ENCODE measurements at regions not wholly inside any gene's neighbourhood (a gene's known extent, or its start where the extent isn't known, plus 50 kb on each side); places are given as distances from the start of the nearest gene placed in this dataset.

GRCh38 chr5:67303356-67303755 lies 106.8 kb upstream of the CD180 start:
- DNase-seq (ENCODE audit: low read depth, low spot score): no peak

DNA sequence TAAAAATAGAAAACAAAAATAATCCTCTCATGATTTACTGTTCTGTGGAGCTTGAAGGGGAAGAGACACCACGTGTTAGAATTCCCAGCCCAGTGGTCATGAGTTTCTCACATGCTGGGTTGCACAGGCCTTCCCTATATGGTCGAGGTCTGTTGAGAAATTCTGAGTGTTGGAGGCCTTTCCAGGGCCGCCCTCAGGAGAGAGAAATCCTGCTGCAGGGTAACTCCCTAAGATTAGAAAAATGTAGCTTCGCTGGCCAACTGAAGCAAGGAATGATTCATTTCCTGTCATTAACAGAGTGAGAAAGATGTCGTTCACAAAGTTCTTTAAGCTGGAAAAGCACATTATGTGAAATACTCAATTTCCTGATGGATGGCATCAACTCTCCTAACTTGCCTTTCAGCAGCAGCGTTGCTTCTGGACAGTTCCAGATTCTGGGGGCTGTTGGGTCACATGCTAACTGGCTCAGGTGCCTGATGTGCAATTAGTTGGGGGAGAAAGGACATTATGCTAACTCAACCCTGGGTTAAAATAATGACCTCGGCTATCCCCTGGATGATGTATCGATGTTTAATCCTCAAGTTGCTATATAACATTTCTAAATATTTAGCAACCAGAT lies 104.8 kb upstream of the CD180 start:
- DNase-seq (ENCODE audit: low read depth, low spot score): peak; percentile 77

DNA sequence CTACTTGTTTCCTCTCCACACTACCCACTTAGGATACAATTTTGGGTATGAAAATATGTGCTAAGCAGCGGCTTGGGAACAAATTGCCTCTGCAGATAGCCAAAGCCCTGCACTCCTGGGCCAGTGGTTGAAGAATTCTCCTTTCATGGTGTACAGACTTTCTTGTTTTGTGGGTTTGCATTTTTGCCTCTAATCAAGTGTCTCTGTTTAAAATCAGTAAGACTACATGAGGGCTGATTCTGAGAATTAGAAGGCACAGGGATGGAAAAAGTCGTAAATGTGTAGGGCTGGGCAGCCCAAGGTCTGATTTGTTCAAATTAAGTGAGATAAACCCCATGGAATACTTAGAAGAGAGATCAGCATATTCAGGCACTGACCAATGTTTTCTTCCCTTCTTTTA lies 103.7 kb upstream of the CD180 start:
- no peak for DNase-seq (ENCODE audit: low read depth, low spot score)

- DNase-seq (ENCODE audit: low read depth, low spot score): peak; percentile 65
Observed at GRCh38 chr5:67299231-67299735, 102.7 kb upstream of the CD180 start.

DNA sequence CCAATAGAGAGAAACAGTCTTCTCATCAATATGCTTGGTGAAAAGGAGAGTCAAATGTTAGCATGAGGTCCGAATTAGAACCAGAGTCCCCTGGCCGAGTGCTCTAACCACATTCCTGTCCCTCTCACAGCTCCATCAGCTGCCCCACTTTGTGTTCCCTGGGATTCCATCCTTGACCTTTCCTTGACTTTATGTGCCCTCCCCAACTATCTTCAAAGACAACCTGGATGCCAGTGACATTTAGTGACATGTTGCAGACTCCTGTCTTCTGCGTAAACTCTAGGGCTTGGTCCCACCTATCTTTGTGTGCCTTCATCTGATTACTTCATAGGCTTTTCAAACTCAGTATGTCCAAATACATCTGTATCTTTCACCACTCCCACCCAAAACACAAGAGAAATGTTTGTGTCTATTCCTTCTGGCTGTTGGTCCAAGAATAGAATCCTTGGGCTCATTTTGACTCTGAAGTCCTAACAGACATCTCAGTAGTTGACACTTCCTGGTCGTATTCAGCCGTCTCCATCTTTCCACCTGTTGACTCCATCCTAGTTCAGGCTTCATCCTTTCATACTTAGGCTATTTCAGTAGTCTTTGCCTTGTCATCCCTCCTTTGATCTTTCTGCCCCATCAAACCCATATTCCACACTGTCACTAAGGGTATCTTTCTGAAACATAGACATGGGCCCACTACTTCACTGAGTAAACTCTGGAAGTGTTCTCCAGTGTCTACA lies 101.4 kb upstream of the CD180 start:
- DNase-seq (ENCODE audit: low read depth, low spot score): no peak

DNA sequence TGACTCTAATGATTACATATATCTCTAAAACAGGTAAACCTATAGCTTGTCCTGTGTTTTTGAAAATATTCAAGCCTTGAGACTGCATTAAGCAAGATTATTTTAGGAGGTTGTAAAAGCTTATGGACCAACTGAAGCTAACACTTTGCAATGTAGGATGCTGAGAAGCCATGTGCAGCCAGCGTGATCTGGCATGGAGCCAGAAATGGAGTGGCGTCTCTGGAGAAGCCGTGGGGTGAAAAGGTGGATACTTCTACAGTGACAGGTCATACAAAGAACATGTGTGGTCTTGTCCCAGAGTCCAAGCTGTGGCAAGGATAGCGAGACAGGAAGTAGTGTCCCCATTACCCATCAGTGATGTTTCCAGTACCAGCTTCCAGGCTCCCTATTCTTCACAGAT lies 100.8 kb upstream of the CD180 start:
- no peak for DNase-seq (ENCODE audit: low read depth, low spot score)

GRCh38 chr5:67294266-67294938 lies 97.8 kb upstream of the CD180 start:
- no peak for DNase-seq (ENCODE audit: low read depth, low spot score)

- no peak for DNase-seq (ENCODE audit: low read depth, low spot score)
Observed at GRCh38 chr5:67293226-67293625, 96.6 kb upstream of the CD180 start.

DNA sequence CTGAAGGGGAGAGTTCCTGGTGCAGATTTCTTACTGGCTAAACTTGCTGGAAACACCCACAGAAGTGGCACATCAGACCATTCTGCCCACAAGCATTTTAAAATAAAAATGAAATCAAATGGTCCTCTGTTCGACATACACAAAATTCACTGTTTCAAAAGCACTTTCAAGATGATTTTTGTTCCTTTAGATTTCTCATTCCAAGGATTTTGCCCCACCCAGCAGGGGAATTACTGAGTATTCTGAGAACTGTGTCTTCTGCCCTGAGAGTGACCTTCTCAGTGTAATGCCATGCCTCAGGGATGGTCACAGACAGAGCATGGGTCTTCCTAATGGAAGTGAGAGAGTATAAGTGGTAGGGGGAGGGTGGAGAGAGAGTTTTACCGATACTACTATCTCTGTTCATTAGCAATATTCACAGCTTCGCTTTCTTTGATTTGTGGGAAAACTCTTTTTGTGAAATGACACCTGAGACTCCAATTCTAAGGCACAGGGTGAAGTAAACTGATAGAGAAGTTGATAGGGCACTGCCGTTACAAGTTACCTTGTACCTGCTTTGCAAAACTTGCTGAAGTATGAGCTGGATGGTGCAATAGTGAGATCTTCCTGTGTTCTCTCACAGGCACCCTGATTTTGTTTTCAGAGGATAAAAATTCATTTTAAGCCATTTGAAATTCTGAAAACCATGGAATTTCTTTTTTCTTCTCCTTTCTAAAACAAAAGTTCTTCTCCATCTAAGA lies 95.8 kb upstream of the CD180 start:
- DNase-seq (ENCODE audit: low read depth, low spot score): no peak

GRCh38 chr5:67291671-67292070 lies 95.1 kb upstream of the CD180 start:
- no peak for DNase-seq (ENCODE audit: low read depth, low spot score)

- DNase-seq (ENCODE audit: low read depth, low spot score): no peak
Observed at GRCh38 chr5:67291066-67291465, 94.5 kb upstream of the CD180 start.

DNA sequence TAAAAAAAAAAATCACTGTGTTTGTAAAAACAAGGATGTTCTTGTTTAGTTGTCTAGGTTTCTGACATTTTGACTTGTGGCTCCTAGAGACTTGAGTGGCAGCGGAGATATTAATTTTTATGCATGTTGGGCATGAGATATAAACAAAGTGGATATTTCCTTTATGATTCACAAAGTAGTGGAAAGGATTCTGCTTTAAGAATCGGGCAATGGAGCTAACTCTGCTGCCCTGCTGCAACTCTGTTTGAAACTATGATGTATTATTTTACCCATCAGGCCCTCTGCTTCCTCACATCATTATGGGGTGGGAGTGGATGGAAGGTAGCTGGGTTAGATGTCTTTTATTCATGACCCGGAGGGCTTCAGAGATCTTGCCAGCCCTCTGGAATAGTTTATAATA lies 94.1 kb upstream of the CD180 start:
- no peak for DNase-seq (ENCODE audit: low read depth, low spot score)

DNA sequence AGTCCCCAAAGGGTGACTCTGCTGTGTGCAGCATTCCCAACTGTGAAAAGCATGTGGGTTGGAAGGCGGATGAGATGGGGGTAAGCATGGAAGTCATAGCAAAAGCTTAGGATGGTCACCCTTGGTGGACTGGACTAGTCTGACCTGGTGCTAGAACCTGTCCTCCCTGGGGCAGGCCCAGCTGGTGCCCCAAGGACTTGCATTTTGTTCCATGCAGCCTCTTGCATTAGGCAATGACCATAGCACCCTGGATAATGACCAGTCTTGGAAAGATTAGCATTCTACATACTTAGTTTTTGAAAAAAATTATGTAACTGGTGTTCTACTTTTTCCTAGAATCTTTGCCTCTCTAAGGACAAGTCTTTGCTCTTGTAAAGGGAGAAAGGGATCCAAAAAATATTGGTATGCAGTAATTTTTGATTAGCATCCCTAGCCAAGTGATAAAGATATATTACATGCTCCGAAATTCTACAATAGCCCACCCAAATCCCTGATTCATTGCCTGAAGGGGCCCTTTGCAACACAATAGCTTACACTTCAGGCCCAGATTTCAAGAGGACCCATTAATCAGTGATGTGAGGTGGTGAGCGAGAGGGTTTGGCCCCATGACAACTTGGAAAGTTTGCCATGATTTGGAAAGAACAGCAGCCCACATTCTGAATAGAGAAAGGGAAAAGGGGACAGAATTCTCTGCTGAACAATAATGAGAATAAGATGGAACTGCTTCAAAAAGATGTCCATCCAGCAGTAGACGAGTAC lies 93.3 kb upstream of the CD180 start:
- DNase-seq (ENCODE audit: low read depth, low spot score): peak; percentile 72

- DNase-seq (ENCODE audit: low read depth, low spot score): peak; percentile 69
Observed at GRCh38 chr5:67287510-67288268, 91.1 kb upstream of the CD180 start.

DNA sequence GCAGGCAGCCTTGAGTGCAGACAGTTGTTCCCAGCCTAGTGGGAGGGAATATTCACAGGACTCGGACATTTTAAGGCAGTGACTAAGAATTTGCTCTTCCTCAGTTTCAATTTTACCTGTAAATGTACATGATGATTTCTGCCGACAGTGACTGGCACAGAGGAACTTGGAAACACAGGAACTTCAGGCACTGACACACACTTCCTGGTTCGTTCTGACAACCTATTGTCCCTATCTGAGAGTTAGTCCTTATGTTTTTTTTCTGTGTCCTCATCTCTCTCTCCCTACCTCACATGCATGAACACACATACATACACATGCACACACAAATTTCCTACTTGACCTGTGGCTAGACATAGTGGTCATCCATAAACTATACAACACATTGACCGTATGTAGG lies 89.4 kb upstream of the CD180 start:
- no peak for DNase-seq (ENCODE audit: low read depth, low spot score)

DNA sequence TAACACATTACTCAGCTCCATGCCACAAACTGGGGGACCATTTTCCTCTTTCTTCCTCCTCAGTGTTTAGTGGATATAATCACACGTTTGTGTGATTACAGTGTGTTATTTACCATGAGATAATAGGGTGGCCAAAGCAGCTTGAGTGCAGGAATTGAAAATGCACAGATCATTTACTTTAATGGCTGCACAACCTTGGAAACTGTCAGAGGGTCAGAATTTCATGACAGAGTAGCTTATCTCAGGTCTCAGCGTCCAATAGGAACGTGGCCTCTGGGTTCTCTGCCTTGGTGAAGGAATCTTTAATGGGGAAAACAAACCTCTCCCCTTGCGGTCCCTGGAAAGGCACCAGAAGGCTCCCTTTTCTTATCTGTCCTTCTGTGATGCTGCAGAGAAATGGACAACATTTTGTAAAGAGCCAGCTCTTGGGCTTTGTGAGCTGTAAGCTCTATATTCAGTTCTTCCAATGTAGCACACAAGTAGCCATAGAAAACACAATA lies 87.4 kb upstream of the CD180 start:
- DNase-seq (ENCODE audit: low read depth, low spot score): no peak

DNA sequence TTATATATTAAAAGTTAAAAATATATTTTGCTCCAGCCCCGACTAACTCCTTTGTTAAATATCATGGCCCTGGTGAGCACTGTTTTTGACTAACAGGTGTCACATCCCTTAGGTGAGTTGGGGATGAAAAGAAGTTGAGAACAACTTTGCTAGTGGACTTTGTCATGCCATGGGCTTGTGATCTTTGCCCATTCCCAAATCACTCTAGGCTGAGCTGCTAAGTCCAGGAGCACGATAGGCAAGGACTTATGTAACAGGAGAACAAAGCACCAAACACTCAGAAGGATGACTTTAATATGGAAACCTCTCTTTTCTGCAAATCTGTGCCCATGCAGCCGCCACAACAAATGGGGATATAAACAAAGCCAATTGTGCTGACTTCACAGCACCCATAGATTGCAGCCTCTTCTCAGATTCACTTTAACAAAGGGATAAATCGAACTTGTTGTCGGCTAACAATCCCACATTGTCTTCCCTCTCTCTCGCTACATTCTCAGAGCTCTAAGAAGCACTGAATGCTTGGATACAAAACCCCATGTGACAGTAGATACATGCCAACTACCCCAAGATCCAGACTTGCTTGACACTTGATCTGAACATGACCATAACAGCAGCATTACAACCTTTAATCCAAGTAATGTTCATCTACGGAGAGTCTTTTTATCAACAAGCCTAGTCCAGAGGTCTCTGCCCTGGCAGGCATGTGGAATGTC lies 86.8 kb upstream of the CD180 start:
- no peak for DNase-seq (ENCODE audit: low read depth, low spot score)

GRCh38 chr5:67281874-67282273 lies 85.3 kb upstream of the CD180 start:
- no peak for DNase-seq (ENCODE audit: low read depth, low spot score)

DNA sequence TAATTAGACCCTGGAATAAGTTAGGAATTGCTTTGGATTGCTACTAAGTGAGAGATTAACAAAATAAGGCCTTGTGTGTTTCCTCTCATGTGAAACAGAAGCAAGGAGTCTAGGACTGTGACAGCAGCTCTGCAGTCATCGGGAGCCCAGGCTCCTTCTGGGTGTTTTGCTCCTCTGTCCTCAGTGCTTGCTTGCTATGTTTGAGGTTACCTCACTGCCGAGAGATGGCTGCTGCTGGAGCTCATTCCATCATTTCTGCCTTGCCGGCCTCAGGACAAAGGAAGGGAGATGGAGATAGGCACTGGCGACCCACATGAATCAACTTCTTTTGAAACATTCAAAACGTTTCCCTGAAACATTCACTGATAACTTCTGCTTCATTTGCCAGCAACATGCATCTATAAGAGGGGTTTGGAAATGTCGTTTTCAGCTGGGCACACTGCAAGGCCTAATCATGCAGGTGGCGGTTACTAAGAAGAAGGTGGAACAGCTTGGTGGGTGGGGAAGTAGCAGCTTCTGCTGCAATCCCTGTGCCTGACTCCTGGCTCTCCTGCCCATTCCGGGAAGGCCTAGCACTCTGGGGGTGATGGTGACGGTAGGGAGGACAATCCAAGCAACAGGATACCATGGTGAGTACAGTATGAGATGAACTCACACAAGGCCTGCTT lies 77.2 kb upstream of the CD180 start:
- DNase-seq (ENCODE audit: low read depth, low spot score): no peak
